HL-60 (cell line): ENCODE measurements at regions not wholly inside any gene's neighbourhood (a gene's known extent, or its start where the extent isn't known, plus 50 kb on each side); places are given as distances from the start of the nearest gene placed in this dataset.

ENCODE experiments used
- DNase-seq, 2 experiments: peaks; one replicate each; pipeline ENCODE4 v3.0.0-alpha.2; 2010 to 2020; ENCODE audit warnings: low read depth in 1 of 2, low spot score in 1 of 2
- H3K27ac ChIP-seq: fragments of 250-450 bp; sonication (Bioruptor Pico); replicated peaks from 2 replicates; pipeline ENCODE4 v1.5.1; 2020; ENCODE audit warnings: mild to moderate bottlenecking, moderate library complexity
- H3K27me3 ChIP-seq: fragments of 250-450 bp; sonication (Bioruptor Pico); 2 replicates; pipeline ENCODE4 v1.5.1; 2021; ENCODE audit warnings: mild to moderate bottlenecking, moderate library complexity; ENCODE audit not compliant: insufficient read depth, poor library complexity, severe bottlenecking
- H3K4me3 ChIP-seq: replicated peaks from 2 replicates; pipeline ENCODE4 v1.5.1; 2011; ENCODE audit warnings: mild to moderate bottlenecking, control low read depth, low read length; ENCODE audit not compliant: insufficient read depth
- GABPA ChIP-seq: IDR thresholded peaks from 2 replicates; pipeline ENCODE4 v1.6.1; 2012; ENCODE audit warnings: low read depth
- POLR2AphosphoS5 ChIP-seq: IDR thresholded peaks from 2 replicates; pipeline ENCODE4 v1.6.1; 2012; ENCODE audit warnings: low read depth
- REST ChIP-seq: IDR thresholded peaks from 2 replicates; pipeline ENCODE4 v1.6.1; 2012; ENCODE audit warnings: low read depth; ENCODE audit not compliant: insufficient replicate concordance
- SPI1 ChIP-seq: IDR thresholded peaks from 2 replicates; pipeline ENCODE4 v1.6.1; 2012; ENCODE audit warnings: low read depth, mild to moderate bottlenecking, borderline replicate concordance
- TF ChIP-seq, protein P1 (sequence below): IDR thresholded peaks from one replicate; pipeline ENCODE4 v1.5.1; 2011; ENCODE audit warnings: low read length, control low read depth, inconsistent platforms; ENCODE audit not compliant: insufficient read depth

- H3K27me3 ChIP-seq = no peaks in the 10 kb centered on the region
- no peak overlapping the region for H3K27ac ChIP-seq
- no peak overlapping the region for H3K4me3 ChIP-seq
- no peak for TF ChIP-seq SPI1
- TF ChIP-seq, protein P1, sequence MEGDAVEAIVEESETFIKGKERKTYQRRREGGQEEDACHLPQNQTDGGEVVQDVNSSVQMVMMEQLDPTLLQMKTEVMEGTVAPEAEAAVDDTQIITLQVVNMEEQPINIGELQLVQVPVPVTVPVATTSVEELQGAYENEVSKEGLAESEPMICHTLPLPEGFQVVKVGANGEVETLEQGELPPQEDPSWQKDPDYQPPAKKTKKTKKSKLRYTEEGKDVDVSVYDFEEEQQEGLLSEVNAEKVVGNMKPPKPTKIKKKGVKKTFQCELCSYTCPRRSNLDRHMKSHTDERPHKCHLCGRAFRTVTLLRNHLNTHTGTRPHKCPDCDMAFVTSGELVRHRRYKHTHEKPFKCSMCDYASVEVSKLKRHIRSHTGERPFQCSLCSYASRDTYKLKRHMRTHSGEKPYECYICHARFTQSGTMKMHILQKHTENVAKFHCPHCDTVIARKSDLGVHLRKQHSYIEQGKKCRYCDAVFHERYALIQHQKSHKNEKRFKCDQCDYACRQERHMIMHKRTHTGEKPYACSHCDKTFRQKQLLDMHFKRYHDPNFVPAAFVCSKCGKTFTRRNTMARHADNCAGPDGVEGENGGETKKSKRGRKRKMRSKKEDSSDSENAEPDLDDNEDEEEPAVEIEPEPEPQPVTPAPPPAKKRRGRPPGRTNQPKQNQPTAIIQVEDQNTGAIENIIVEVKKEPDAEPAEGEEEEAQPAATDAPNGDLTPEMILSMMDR = no peak
- no peak for TF ChIP-seq GABPA
- no peak for TF ChIP-seq POLR2AphosphoS5
- TF ChIP-seq REST = no peak
- no peak for DNase-seq
Observed at GRCh38 chr11:127191689-127192088, 191.1 kb upstream of the KIRREL3 start.

DNA sequence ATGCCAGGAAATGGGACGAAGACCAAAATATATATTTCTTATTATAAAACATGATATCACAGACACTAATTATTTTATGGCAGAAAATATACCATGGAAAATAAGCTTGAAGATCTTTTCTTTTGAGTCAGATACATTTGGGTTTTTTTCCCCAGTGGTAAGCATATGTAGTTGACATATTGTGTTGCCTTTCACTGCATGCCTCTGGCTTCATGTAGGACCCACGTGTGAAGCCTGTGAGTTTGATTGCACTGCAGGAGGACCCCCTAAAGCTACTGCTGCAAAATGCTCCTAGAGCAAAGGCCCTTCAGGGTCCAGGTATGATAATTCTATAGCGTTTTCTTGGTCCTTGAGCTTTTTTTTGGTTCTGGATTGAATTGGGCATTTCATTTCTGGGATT is 190.7 kb upstream of the KIRREL3 start:
- Histone ChIP-seq H3K4me3 (no peak overlapping the region), H3K27ac (no peak overlapping the region), H3K27me3 (no peaks in the 10 kb centered on the region)
- TF ChIP-seq POLR2AphosphoS5 (no peak), SPI1 (no peak), REST (no peak), GABPA (no peak)
- TF ChIP-seq, protein P1 = no peak
- DNase-seq = no peak

GRCh38 chr11:127182586-127183203 is 182.1 kb upstream of the KIRREL3 start:
- DNase-seq = no peak
- Histone ChIP-seq H3K27me3 (no peaks in the 10 kb centered on the region), H3K27ac (no peak overlapping the region), H3K4me3 (no peak overlapping the region)
- TF ChIP-seq POLR2AphosphoS5 (no peak), SPI1 (no peak)

- DNase-seq = no peak
- TF ChIP-seq, protein P1 = no peak
- TF ChIP-seq GABPA = no peak
- TF ChIP-seq POLR2AphosphoS5 = no peak
- Histone ChIP-seq H3K27ac (no peak overlapping the region), H3K27me3 (peaks cover 2% of the 10 kb centered on the region), H3K4me3 (no peak overlapping the region)
Observed at GRCh38 chr11:127157225-127157624, 156.7 kb upstream of the KIRREL3 start.
